Lower lobe of right lung (tissue), 2 donors: ENCODE measurements at regions not wholly inside any gene's neighbourhood (a gene's known extent, or its start where the extent isn't known, plus 50 kb on each side); places are given as distances from the start of the nearest gene placed in this dataset.

Source experiments
- ATAC-seq, 2 donors: fragments of 200-7000 bp; cut with Tn5 transposase; one replicate each; pipeline ENCODE4 v1.9.1; 2020 to 2022; ENCODE audit warnings: mild to moderate bottlenecking in 2 of 2, moderate library complexity in 2 of 2
- DNase-seq: peaks from one replicate; pipeline ENCODE4 v3.0.0-alpha.2; 2020
- H3K27ac ChIP-seq: fragments of 200-600 bp; one replicate; pipeline ENCODE4 v1.8.0; 2022
- H3K27me3 ChIP-seq: fragments of 200-600 bp; one replicate; pipeline ENCODE4 v1.8.0; 2022; ENCODE audit warnings: low read depth
- H3K36me3 ChIP-seq: fragments of 200-600 bp; one replicate; pipeline ENCODE4 v1.8.0; 2022; ENCODE audit warnings: mild to moderate bottlenecking
- H3K4me1 ChIP-seq: fragments of 200-600 bp; one replicate; pipeline ENCODE4 v1.8.0; 2022
- H3K4me3 ChIP-seq: fragments of 200-600 bp; one replicate; pipeline ENCODE4 v1.8.0; 2022; ENCODE audit warnings: mild to moderate bottlenecking
- H3K9me3 ChIP-seq: fragments of 200-600 bp; one replicate; pipeline ENCODE4 v1.8.0; 2022
- intact Hi-C: fragments of 100-400 bp; cut with DNase I; formaldehyde crosslinking; loops from one replicate; pipeline ENCODE4 v1.11.0; 2022
- TF ChIP-seq, protein P1 (sequence below): fragments of 200-600 bp; IDR thresholded peaks from one replicate; pipeline ENCODE4 v1.8.0; 2022; ENCODE audit warnings: antibody characterized with exemption, mild to moderate bottlenecking
- donor health status: DM: no; HTN: yes; CAD: no; lungs with severe emphysema.

DNA sequence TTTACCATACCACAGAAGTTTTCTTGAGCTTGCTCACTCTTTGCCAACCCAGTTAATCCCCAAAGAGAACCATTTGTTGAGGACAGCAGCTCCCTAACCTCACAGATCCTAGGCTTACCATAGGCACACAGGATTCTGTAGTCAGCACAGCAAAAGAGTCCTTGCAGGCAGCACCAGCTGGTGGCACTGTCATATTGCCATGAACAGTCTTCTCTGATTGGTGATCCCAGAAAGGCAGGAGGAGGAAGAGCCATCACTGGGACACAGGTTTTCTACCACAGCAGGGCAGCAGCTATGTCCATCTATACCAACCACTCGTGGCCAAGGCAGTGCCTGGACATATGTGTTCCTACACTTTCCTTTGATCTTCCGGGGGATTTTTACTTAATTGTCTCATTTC lies 297.1 kb upstream of the CD180 start:
- Histone ChIP-seq H3K4me3 (no peak overlapping the region), H3K36me3 (no peaks in the 10 kb centered on the region), H3K27ac (no peak overlapping the region), H3K4me1 (no peaks in the 10 kb centered on the region), H3K9me3 (no peaks in the 10 kb centered on the region), H3K27me3 (no peaks in the 10 kb centered on the region)
- ATAC-seq, result peak; percentile 62 to 71
- intact Hi-C loops, result no loop called here
- TF ChIP-seq, protein P1, sequence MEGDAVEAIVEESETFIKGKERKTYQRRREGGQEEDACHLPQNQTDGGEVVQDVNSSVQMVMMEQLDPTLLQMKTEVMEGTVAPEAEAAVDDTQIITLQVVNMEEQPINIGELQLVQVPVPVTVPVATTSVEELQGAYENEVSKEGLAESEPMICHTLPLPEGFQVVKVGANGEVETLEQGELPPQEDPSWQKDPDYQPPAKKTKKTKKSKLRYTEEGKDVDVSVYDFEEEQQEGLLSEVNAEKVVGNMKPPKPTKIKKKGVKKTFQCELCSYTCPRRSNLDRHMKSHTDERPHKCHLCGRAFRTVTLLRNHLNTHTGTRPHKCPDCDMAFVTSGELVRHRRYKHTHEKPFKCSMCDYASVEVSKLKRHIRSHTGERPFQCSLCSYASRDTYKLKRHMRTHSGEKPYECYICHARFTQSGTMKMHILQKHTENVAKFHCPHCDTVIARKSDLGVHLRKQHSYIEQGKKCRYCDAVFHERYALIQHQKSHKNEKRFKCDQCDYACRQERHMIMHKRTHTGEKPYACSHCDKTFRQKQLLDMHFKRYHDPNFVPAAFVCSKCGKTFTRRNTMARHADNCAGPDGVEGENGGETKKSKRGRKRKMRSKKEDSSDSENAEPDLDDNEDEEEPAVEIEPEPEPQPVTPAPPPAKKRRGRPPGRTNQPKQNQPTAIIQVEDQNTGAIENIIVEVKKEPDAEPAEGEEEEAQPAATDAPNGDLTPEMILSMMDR, result peak; percentile 24
- no peak for DNase-seq

DNA sequence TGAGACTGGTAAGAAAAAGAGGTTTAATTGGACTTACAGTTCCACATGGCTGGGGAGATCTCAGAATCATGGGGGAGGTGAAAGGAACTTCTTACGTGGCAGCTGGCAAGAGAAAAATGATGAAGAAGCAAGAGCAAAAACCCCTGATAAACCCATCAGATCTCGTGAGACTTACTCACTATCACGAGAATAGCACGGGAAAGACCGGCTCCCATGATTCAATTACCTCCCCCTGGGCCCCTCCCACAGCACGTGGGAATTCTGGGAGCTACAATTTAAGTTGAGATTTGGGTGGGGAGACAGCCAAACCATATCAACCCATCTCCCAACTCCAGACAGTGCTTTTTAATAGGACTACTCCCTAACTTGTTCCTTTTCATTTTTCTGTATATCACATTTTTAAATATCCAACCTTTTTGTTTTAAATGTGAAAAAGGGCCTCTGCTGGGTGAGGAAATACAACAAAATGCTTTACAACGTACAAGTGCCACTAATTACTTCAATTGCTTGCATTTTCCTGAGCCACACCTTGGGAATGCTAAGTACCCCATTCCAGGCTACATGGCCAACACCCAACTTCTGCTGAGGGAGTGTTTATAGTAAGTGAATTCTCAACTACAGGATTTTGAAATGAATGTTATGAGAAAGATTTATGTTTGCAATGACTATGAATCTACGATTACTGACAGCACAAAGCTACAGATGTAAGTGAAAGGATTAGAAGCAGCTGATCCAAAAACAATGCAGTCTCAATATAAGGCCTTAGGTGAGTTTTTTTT lies 294.1 kb upstream of the CD180 start:
- Histone ChIP-seq H3K36me3 (no peaks in the 10 kb centered on the region), H3K4me3 (peak overlapping the region; percentile 22)
- peak; percentile 89 to 94 for ATAC-seq

DNA sequence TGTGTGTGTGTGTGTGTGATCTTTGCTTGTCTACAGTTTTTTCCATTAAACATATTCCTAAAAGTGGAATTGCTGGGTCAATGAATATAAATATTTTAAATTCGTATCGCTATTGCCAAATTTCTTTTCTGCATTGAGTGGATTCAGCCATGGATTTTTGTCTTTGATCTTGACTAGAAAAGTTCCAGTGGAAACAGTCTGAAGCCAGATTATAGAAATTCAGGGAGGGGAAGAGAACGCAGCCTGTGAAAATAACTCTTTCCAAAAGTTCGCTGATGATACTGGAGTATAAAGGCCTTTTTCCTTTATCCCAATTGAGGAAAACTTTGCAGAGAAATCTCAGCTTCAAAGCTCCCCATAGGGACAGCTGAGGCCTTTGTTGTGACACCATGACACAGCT lies 292.3 kb upstream of the CD180 start:
- DNase-seq (no peak), ATAC-seq (no peak)
- Histone ChIP-seq H3K36me3 (no peaks in the 10 kb centered on the region), H3K27me3 (no peaks in the 10 kb centered on the region), H3K4me1 (no peaks in the 10 kb centered on the region), H3K9me3 (no peaks in the 10 kb centered on the region), H3K4me3 (peak overlapping the region; percentile 22), H3K27ac (no peak overlapping the region)
- TF ChIP-seq, protein P1, result no peak
- intact Hi-C loops, result no loop called here

More for the DNA sequence above, 294.1 kb upstream of the CD180 start:
- TF ChIP-seq, protein P1, result no peak
- no peaks in the 10 kb centered on the region for H3K4me1 ChIP-seq
- no peaks in the 10 kb centered on the region for H3K27me3 ChIP-seq
- intact Hi-C loops, result no loop called here
- no peaks in the 10 kb centered on the region for H3K9me3 ChIP-seq
- peak; percentile 54 for DNase-seq
- H3K27ac ChIP-seq, result peak overlapping the region; percentile 60

DNA sequence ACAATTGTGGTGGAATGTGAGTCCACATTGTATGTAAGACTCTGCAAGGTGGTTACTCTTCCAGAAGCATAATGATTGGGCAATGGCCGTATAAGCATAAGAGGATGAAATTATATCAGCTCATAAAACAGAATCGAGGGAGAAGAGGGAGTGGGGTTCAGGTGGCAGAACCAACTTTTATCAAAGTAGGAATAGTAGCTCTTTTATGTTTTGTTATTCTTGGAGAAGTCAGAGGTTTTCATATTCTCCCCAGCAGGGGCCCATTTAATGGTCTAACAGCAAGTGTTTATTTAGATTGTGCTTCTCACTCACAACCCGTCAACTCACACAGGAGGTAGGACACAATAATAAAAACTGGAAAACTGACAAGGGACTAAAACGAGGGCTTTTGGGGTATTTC lies 291.3 kb upstream of the CD180 start:
- no peaks in the 10 kb centered on the region for H3K4me1 ChIP-seq
- H3K27ac ChIP-seq, result no peak overlapping the region
- H3K9me3 ChIP-seq, result no peaks in the 10 kb centered on the region
- H3K36me3 ChIP-seq, result no peaks in the 10 kb centered on the region
- ATAC-seq (no peak), DNase-seq (no peak)
- peak overlapping the region; percentile 7 for H3K4me3 ChIP-seq
- TF ChIP-seq, protein P1, result no peak
- intact Hi-C loops, result no loop called here
- H3K27me3 ChIP-seq, result no peaks in the 10 kb centered on the region

DNA sequence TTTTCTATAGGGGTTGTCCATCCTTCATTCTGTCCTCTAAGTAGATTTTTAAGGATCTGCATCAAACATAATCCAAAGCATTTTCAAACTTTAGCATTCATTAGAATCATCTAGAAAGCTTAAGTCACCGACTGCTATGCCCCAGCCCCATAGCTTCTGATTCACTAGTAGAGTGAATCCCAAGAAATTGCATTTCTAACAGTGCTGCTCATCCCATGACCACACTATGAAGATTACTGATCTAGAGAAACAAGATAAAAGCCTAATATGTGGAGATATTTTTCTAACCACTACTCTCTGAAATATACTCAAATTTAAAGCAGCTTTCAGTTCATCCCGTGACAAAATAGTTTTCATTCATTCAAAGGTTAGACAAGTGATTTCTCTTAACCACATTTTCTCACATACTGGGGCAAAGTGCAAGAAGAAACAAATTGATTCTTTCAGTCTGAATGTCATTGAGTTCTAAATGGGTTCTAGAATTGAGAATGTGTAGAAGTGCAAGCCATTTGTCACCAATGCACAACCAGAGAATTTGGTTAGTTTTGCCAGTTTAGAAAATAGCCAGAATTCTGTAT lies 286.9 kb upstream of the CD180 start:
- no peaks in the 10 kb centered on the region for H3K36me3 ChIP-seq
- no peaks in the 10 kb centered on the region for H3K9me3 ChIP-seq
- intact Hi-C loops, result no loop called here
- TF ChIP-seq, protein P1, result no peak
- H3K4me3 ChIP-seq, result no peak overlapping the region
- no peaks in the 10 kb centered on the region for H3K4me1 ChIP-seq
- ATAC-seq (no peak), DNase-seq (no peak)
- no peaks in the 10 kb centered on the region for H3K27me3 ChIP-seq
- no peak overlapping the region for H3K27ac ChIP-seq
